Amniotic stem cell (primary cell): ENCODE measurements at regions not wholly inside any gene's neighbourhood (a gene's known extent, or its start where the extent isn't known, plus 50 kb on each side); places are given as distances from the start of the nearest gene placed in this dataset.
"Not testable (repeated sequence)": the region's sequence is repeated elsewhere in the genome, so short reads cannot be mapped to it uniquely, and the experiment has no call there.

Experiments
- DNase-seq: peaks from one replicate; lab custom pipeline; 2025; lab: John Stamatoyannopoulos, UW

DNA sequence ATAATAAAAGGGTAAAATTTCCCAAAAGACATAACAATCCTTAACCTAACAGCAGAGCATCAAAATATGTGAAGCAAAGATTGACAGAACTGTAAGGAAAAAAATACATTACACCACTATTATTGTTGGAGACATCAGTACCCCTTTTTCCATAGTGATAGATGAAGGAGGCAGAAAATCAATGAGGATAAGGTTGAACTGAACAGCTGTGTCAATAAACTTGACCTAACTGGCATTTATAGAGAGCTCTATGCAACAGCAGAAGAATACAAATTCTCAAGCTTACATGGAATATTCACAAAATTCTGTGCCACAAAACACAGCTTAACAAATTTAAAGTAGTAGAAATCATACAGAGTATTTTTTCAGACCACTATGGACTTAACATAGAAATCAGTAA is 195.0 kb upstream of the ELAC2 start:
- DNase-seq: no peak

DNA sequence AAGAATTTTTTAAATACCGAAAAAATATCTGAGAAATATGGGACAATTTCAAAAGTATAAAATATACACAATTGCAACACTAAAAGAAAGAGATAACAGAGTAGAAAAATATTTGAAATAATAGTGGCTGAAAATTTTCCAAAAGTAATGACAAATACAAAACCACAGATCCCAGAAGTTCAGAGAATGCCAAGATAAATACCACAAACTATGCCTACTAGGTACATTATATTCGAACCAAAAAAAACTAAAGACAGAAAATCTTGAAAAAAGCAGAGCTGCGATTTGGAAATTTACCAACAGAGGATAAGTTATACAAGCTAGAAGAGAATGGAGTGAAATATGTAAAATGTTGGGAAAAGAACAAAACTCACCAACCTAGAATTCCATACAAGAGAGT is 191.3 kb upstream of the ELAC2 start:
- no peak for DNase-seq

DNA sequence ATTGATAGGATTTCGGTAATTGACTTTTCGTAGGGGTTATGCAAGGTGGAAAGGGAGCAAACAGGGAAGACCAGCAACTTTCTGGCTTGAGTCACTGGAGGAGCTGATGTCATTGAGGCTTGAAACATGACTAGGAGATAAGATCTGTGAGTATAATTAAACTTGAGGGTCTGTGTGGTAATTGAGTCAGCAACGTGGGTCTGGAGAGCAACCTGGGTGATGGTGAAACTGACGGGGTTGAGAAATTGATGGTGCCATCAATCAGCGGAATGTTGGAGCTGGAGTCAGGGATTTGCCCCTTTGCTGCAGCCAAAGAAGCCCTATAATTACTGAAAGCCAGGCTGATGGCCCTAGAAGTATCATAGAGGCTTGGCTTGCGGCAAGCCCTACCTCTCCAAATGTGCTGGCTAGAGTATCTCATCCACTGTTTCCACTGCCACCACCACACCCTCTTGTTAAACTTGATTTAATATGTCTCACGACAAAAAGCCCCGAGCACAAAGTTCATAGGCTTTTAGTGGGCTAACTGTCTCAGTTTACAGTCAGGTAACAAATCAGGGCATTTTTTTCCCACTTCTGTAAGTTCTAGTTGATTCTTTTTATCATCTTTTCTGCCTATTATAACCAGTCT is 186.9 kb upstream of the ELAC2 start:
- DNase-seq: no peak

DNA sequence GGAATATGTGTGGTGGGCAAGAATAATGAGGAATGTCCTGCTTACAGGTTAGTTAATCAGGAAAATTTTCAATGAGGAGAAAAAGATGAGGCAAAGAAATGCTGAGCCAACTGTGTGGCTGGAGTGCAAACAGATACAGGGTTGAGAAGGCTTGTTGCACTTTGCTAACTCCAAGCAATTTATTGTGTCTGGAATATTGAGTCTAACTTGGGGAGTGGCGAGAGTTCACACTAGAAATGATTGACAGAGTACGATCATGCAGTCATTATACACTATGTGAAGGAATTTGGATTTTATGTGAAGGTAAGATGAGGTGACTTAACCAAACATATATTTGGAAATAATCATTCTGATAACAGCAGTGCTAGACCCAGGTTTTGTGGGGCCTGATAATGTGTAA is 185.0 kb upstream of the ELAC2 start:
- DNase-seq: no peak

DNA sequence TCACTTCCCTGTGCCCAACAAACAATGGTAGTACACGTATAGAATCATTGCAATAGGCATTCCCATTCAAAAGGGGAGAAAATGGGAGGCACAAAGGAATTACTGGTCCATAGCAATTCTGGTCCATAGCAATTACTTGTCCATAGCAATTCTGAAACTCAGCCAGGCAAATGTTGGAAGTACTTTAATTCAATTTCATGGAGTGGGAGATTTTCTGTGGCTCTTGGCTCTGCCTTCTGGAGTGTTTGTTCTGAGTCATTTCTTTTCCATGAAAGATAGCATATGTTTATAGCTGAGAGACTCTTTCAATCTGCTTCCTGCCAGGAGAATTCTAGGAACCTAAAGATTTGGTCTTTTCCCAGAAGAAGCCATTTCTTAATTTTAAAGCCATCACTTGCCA is 182.8 kb upstream of the ELAC2 start:
- DNase-seq: no peak

DNA sequence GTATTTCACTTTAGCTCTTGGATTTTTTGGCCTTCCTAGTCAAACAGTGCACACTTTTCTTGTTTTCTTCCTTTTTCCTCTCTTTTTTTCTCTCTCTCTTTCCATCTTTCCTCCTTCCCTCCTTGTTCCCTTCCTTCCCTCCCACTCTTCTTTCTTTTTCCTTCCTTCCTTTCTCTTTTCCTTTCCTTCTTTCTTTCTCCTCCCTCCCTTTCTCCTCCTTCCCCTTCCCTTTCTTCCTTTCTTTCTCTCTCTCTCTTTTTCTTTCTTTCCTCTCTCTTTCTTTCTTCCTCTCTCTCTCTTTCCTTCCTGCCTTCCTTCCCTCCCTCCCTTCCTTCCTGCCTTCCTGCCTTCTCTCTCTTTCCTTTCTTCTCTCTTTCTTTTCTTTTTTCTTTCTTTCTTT is 181.6 kb upstream of the ELAC2 start:
- no peak for DNase-seq

DNA sequence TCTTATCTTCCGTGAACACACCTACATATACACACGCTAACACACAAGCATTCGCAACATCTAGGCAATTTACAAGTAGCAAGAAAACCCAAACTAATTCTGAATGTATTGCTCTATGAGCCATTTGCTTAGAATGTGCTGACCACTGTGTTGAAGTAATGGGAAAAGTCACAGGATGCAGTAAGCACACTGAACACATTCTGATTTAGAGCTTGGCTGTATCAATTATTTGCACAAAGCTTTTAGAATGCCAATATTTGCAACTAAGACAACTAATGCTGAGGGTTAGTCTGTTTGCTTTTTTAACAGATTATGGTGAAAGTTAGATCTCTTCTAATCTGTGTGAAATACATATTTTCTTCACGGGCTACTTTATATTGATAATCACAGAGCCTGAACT is 179.8 kb upstream of the ELAC2 start:
- DNase-seq: no peak

DNA sequence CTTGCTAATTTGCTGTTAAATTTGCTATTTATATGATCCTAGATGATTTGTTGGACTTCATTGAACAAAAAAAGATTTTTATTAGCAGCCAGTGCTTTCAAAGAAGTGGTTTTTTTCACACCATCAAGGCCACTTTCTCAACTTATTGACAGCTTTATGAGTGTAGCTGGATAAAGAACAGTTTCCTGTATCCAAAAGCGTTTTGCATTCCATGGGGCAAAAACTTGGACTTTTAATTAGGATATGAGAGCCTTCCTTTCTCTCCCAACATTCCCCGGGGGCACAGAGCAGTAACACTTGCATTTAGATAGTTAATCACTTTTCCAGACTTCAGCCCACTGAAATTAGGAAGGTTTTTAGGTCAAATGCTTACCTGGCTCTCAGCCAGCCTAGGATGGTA is 177.1 kb upstream of the ELAC2 start:
- DNase-seq: no peak

DNA sequence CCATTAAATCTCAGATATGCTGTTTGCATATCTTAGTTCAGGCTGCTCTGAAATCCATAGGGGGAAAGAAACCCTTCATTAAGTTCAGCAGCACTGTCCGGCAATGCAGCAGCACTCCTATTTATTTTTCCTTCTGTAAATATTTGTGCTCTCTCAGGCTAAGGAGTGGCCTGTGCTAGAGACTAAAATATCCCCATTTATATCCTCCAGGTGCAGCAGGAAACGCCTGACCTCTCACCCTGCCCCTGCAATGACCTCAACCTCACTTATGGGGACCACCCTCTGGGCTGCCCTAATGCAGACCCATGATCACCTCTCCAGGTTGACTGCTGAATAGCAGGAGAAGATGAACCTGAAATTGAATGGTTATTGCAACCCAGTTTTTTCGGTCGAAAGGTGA is 165.0 kb upstream of the ELAC2 start:
- DNase-seq: no peak

DNA sequence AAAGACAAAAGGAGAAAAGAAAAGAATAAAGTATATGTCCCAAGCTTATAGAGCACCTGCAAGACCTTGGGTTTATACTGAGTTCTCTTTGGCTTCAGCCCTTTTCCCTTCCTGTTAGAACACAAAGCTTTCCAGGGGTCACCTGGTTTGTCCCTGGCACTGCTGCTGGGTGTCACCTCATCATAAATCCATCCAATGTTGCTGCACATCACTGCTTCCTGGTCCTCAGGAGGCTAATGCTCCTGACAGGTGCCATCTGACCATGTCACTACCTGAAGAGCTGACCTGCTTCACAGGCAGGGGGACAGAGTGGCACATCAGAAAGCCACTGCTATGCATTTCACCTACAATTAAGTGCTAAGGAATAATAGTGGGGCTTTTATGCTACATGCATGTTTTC is 164.6 kb upstream of the ELAC2 start:
- no peak for DNase-seq

DNA sequence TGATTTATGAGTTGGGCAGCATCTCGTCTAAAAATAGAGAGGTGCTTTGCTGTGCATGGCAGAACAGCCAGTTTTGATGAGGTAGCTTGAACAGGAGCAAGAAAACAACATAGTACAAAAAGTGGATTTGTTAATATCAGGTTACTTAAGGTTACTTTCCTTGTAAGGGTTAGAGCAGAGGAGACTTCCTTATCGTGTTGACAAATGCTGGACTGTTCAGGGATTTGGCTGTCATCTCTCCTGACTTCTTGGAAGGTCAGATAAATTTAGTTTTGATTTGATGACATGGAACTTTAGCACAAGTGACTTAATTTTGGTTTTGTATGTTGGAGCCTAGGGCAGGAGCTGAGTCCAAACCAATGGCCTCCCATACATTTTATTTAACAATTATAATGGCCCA is 163.9 kb upstream of the ELAC2 start:
- DNase-seq: no peak

DNA sequence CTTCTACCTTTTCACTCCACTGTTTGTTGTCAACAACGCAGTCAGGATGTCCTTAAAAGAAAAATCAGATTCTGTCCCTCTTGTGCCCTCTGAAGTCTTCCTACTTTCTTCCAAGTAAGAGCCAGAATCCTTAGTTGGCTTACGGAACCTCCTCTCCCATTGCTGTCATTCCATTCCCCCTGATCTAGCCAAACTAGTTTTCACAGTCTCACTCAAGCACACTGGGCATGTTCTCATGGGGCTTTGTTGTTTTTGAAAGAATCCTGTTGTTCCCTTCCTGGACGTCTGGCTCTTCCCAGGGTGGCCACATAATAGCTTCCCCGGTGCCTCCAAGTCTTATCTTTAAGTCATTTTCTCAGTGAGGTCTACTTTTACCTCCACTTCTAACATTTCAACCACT is 158.6 kb upstream of the ELAC2 start:
- no peak for DNase-seq

DNA sequence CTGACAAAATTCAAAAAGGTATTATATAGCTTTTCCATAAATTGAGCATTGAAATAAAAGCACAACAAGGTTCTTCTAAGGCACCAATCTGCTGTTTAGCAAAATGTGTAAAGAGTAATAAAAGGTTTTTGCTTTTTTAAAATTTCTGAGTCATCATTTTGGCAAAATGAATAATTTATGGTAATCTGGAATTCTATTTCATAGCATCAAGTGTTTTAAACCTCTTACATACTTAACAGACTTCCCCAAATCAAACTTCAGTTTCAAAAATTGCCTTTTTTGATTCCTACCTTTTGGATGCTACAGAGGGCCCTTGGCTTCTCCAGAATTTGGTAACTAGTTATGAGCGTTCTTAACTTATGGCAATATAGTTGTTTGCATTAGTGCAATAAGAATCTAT is 154.0 kb upstream of the ELAC2 start:
- DNase-seq: no peak

DNA sequence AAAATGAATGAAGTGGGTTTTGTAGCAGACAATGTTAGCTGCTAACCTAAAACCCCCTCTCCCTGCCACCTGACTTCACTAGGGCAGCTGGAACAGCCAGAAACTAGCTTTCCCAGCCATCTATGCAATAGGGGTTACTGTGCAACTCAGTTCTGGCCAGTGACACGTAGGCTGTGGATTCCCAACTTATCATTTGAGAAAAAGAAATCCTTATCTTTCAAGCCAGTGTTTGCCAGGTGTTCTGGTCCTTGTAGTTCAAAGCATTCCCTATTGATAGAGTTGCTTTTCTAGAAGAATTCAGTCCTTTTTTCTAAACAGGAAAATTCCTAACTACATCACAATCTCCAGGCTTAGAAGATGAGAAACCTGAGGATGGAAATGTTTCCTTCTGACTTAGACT is 144.5 kb upstream of the ELAC2 start:
- no peak for DNase-seq

DNA sequence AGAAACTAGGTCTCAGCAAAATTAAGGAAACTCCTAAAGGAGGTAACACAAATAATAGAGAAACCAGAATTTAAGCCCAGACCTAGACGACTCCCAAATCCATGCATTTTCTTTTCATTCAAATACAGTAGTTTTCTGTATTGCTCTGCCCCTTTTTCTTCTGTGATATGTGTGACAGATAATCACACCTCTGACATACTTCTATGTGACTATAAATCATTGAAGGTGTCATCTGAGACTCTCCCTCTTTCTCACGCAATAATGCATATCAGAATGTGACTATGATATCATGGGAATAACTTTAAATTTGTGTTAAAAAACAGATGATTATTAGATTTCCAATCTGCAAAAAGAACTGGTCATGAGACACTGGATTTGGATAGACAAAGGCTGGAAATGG is 143.0 kb upstream of the ELAC2 start:
- DNase-seq: no peak

DNA sequence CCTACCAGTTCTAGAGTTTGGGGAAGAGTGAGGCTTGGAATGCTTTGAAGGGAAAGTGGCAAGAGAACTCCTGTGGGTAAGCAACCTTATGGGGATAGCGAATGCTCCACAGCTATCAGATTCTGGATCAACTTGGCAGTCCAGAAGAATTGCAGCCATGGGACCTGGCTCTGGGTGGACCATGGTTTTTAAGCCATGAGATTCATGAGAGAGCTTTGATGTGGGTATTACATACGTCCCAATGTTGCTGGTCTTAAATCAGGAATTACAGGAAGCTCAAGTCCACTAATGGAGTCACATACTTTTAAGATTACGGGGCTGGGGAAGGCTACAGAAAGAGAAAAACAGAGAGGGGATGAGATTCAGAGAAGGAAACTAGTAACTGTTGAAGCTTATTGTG is 142.5 kb upstream of the ELAC2 start:
- no peak for DNase-seq

DNA sequence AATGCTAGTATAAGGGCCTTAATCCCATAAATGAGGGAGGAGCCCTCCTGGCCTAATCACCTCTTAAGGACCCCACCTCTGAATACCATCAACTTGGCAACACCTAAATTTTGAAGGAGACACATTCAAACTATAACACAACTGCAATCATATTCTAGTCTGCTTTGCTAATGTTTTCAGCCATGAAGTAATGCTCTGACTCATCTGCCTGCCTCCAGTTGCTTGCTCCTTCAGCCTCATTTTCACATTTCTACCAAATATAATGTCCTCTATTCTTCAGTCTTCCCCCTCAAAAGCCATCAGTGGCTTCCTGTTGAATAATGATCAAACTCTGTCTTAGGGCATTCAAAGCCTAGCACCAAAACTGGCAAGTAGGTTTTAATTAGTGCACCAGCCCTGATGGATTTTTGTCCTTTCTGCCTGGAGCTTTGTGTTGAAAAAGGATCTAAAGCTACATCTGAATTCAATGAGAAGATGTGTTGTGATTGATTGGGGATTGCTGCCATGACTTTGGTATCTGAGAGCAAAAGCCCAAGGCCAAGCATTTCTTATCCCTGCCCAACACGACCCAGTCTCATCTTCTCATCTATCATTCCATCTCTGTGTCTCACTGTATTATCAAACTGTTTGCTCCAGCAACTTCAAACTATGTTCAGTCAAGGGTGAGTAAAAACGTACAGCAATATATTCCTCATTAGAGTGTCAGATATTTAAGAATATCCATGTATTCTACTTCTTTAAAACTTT is 140.8 kb upstream of the ELAC2 start:
- DNase-seq: no peak

DNA sequence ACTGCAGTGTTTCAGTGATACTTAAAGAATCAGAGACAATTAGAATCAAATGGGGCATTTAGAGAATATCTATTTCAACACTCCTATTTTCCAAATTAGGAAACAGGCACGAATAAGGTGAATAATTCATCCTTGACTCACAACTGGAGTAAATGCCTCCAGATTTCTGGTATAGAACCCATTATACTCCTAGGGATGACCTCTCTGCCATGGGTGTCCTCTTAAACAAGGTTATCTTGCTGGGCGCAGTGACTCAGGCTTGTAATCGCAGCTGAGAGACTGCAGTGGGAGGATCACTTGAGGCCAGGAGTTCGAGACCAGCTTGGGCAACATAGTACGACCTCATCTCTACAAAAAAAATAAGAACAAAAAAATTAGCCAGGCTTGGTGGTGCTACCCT is 139.8 kb upstream of the ELAC2 start:
- DNase-seq: no peak

DNA sequence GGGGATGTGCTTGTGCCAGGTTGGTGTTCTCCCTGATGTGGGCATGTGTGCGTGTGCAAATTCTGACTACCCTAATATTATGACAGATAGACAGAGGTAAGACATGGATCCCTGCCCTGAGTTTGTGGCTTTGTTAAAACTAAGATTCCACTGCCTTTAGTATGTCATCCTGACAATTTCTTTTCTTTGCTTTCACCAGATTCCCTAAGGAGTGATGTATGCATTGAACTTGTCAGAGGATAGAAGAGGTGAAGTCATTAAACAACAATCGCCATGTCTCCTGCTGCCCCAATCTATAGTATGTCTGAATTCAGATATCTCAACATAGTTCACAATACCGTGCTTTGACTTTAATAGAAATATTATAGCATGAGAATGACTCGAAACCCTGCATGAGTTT is 137.1 kb upstream of the ELAC2 start:
- no peak for DNase-seq

DNA sequence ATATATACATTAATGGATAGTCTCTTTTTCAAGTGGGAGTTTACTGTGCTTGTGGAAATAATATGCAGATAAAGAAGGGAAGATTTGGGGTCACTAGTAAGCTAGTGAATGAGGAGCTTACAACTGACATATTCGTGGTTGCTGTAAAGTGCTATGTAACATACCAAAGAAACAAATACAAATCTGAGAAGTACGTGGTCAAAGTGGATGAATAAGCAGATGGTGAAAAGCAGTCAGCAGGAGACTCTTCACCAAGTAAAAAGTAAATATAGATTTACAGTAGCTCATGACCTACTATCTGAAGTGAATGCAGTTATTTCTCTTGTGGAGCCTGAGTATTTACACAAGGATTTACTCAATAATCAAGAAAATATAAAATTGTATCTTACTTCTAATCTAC is 136.6 kb upstream of the ELAC2 start:
- no peak for DNase-seq

DNA sequence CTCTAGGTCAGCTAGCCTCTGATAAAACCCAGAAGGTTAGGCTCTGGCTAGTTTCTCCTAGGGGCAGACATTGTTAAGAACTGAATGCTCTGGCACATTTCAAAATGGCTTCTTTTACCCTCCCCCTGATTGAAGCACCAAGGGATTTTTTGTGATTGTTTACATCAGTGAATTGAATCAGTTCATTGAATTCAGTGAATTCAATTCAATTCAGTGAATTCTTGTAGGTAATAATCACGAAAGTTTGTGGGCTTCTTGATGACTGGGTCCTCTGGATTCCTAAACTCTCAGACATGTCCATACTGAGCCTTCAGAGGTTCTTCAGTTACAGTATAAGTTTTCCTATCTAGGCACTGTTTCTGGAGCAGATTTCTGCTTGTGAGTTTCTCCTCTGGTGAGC is 135.2 kb upstream of the ELAC2 start:
- no peak for DNase-seq

DNA sequence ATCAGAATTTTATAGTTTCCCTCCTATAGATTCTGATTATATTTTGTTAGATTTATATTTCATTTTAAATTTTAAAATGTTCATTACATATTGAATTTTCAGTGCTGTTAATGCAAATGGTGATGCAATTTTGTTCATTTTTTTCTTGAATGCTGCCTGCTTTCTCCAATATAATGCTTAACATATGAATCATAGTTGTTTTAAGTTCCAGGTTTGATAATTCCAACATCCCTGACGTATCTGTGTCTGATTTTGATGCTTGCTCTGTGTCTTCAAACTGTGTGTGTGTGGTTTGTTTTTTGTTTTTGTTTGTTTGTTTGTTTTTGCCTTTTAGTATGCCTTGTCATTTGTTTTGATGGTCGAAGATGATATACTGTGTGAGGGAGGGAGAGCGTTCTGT is 134.7 kb upstream of the ELAC2 start:
- no peak for DNase-seq

DNA sequence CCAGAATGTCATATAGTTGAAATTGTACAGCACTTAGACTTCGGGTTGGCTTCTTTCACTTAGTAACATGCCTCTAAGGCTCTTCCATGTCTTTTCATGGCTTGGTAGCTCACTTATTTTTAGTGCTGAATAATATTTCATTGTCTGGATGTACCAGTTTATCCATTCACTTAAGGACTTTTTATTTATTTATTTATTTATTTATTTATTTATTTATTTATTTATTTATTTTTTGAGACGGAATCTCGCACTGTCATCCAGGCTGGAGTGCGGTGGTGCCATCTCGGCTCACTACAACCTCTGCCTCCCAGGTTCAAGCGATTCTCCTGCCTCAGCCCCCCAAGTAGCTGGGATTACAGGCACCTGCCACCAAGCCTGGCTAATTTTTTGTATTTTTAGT is 132.9 kb upstream of the ELAC2 start:
- DNase-seq: not testable (repeated sequence)

DNA sequence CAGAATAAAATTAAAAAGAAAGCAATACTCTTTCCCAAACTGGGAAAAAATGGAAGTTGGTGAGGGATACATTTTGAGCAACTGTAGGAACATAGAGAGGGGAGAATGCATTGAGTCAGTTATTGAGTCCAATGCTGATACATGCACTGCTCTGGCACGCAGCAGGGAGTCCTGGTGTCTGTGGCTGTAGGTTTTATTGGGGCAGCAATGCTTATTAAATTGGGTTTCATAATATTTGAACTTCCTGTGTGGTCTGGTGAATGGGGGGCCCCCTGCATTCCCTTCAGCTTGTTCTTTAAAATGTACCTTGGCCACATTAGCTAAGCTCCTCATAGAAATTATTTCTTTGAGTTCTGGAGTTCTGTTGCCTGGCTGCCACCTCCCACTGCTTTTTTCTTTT is 125.2 kb upstream of the ELAC2 start:
- DNase-seq: no peak
